Skeletal muscle satellite cell (primary cell): ENCODE measurements at regions not wholly inside any gene's neighbourhood (a gene's known extent, or its start where the extent isn't known, plus 50 kb on each side); places are given as distances from the start of the nearest gene placed in this dataset.

Experiments used
- H3K27me3 ChIP-seq: 2 replicates; pipeline ENCODE4 v1.7.0; 2013; ENCODE audit warnings: low read length; ENCODE audit not compliant: control insufficient read depth, insufficient read depth
- H3K36me3 ChIP-seq: 2 replicates; pipeline ENCODE4 v1.7.0; 2013; ENCODE audit warnings: mild to moderate bottlenecking, control low read depth, low read length; ENCODE audit not compliant: insufficient read depth
- H3K4me1 ChIP-seq: 2 replicates; pipeline ENCODE4 v1.7.0; 2013; ENCODE audit warnings: low read length; ENCODE audit not compliant: control insufficient read depth, insufficient read depth
- H3K4me2 ChIP-seq: 2 replicates; pipeline ENCODE4 v1.7.0; 2013; ENCODE audit warnings: mild to moderate bottlenecking, low read length
- H3K4me3 ChIP-seq: 2 replicates; pipeline ENCODE4 v1.7.0; 2013; ENCODE audit warnings: low read length
- H3K9ac ChIP-seq: 2 replicates; pipeline ENCODE4 v1.7.0; 2013; ENCODE audit warnings: mild to moderate bottlenecking, low read depth, low read length, moderate library complexity
- H3K9me3 ChIP-seq: replicated peaks from 2 replicates; pipeline ENCODE4 v1.7.0; 2013; ENCODE audit warnings: mild to moderate bottlenecking, control low read depth, low read length

GRCh38 chr1:30256911-30257310 lies 466.5 kb downstream of the MATN1 start:
- Histone ChIP-seq H3K4me1 (no peaks in the 10 kb centered on the region), H3K4me3 (no peak overlapping the region), H3K27me3 (no peaks in the 10 kb centered on the region), H3K9ac (no peak overlapping the region), H3K4me2 (no peak overlapping the region), H3K36me3 (no peaks in the 10 kb centered on the region), H3K9me3 (peaks cover 10% of the 10 kb centered on the region)

- H3K27me3 ChIP-seq, result no peaks in the 10 kb centered on the region
These were observed 468.2 kb downstream of the MATN1 start for GRCh38 chr1:30255111-30255724.

GRCh38 chr1:30253807-30254440 lies 469.5 kb downstream of the MATN1 start:
- no peaks in the 10 kb centered on the region for H3K27me3 ChIP-seq
- H3K9ac ChIP-seq, result no peak overlapping the region
- H3K4me2 ChIP-seq, result no peak overlapping the region
- peaks cover 10% of the 10 kb centered on the region for H3K9me3 ChIP-seq
- no peaks in the 10 kb centered on the region for H3K36me3 ChIP-seq
- no peak overlapping the region for H3K4me3 ChIP-seq
- no peaks in the 10 kb centered on the region for H3K4me1 ChIP-seq

More at GRCh38 chr1:30255111-30255724, 468.2 kb downstream of the MATN1 start:
- Histone ChIP-seq H3K9ac (no peak overlapping the region), H3K36me3 (no peaks in the 10 kb centered on the region), H3K4me1 (no peaks in the 10 kb centered on the region), H3K4me2 (no peak overlapping the region), H3K9me3 (peaks cover 10% of the 10 kb centered on the region), H3K4me3 (no peak overlapping the region)

GRCh38 chr1:30253361-30253760 lies 470.0 kb downstream of the MATN1 start:
- Histone ChIP-seq H3K4me2 (no peak overlapping the region), H3K9me3 (peaks cover 9% of the 10 kb centered on the region), H3K4me1 (no peaks in the 10 kb centered on the region), H3K27me3 (no peaks in the 10 kb centered on the region), H3K4me3 (no peak overlapping the region), H3K9ac (no peak overlapping the region), H3K36me3 (no peaks in the 10 kb centered on the region)

- H3K9ac ChIP-seq, result no peak overlapping the region
- peaks cover 6% of the 10 kb centered on the region for H3K9me3 ChIP-seq
- H3K27me3 ChIP-seq, result no peaks in the 10 kb centered on the region
- H3K4me3 ChIP-seq, result no peak overlapping the region
- H3K4me1 ChIP-seq, result no peaks in the 10 kb centered on the region
- H3K36me3 ChIP-seq, result no peaks in the 10 kb centered on the region
- H3K4me2 ChIP-seq, result no peak overlapping the region
These were observed 472.2 kb downstream of the MATN1 start for GRCh38 chr1:30250984-30251850.

GRCh38 chr1:30250338-30250983 lies 472.9 kb downstream of the MATN1 start:
- Histone ChIP-seq H3K36me3 (no peaks in the 10 kb centered on the region), H3K4me1 (no peaks in the 10 kb centered on the region), H3K4me2 (no peak overlapping the region), H3K9me3 (peaks cover 9% of the 10 kb centered on the region), H3K9ac (no peak overlapping the region), H3K27me3 (no peaks in the 10 kb centered on the region), H3K4me3 (no peak overlapping the region)

GRCh38 chr1:30249446-30250337 lies 473.7 kb downstream of the MATN1 start:
- Histone ChIP-seq H3K9me3 (peaks cover 9% of the 10 kb centered on the region), H3K4me2 (no peak overlapping the region), H3K27me3 (no peaks in the 10 kb centered on the region), H3K9ac (no peak overlapping the region), H3K4me1 (no peaks in the 10 kb centered on the region), H3K36me3 (no peaks in the 10 kb centered on the region), H3K4me3 (no peak overlapping the region)

GRCh38 chr1:30248774-30249173 lies 474.6 kb downstream of the MATN1 start:
- Histone ChIP-seq H3K4me3 (no peak overlapping the region), H3K4me2 (no peak overlapping the region), H3K9me3 (peaks cover 9% of the 10 kb centered on the region), H3K27me3 (no peaks in the 10 kb centered on the region), H3K9ac (no peak overlapping the region), H3K4me1 (no peaks in the 10 kb centered on the region), H3K36me3 (no peaks in the 10 kb centered on the region)

GRCh38 chr1:30248373-30248772 lies 475.0 kb downstream of the MATN1 start:
- Histone ChIP-seq H3K27me3 (no peaks in the 10 kb centered on the region), H3K4me1 (no peaks in the 10 kb centered on the region), H3K9me3 (peaks cover 5% of the 10 kb centered on the region), H3K4me2 (no peak overlapping the region), H3K36me3 (no peaks in the 10 kb centered on the region), H3K9ac (no peak overlapping the region), H3K4me3 (no peak overlapping the region)

- no peaks in the 10 kb centered on the region for H3K4me1 ChIP-seq
- no peaks in the 10 kb centered on the region for H3K27me3 ChIP-seq
- no peak overlapping the region for H3K4me2 ChIP-seq
- no peak overlapping the region for H3K4me3 ChIP-seq
- H3K36me3 ChIP-seq, result no peaks in the 10 kb centered on the region
- H3K9me3 ChIP-seq, result peaks cover 5% of the 10 kb centered on the region
- no peak overlapping the region for H3K9ac ChIP-seq
These were observed 478.6 kb downstream of the MATN1 start for GRCh38 chr1:30244801-30245200.
